ENCODE measurements at regions not wholly inside any gene's neighbourhood (a gene's known extent, or its start where the extent isn't known, plus 50 kb on each side); places are given as distances from the start of the nearest gene placed in this dataset.

DNA sequence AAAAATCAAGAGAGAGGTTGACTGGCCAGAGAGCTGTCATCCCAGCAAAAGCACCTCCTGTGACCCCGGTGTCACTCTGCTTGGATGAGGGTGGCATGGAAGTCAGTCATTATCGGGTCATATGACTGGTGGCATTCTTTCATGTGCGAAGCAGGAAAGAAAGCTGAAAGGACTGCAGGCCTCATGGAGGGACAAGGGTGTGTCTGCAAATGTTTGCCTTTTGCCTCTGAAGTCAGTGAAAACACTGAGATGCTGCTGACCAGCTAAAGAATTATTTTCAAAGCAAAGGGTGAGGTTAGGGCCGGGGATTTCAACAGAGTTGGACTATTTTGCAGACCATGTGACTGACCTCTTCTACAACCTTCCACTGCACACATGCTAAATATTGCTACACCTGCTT is 298.3 kb downstream of the CSNK1G3 start:
- Mint-ChIP-seq H3K27me3 (no peaks in the 10 kb centered on the region), H3K4me1 (peaks cover 26% of the 10 kb centered on the region), H3K4me3 (no peak overlapping the region), H3K9me3 (ENCODE audit: insufficient read depth) (no peaks in the 10 kb centered on the region), H3K27ac (no peak overlapping the region)
- intact Hi-C loops (cut with micrococcal nuclease) = no loop called here
- no peaks in the 10 kb centered on the region for H4K20me1 ChIP-seq (ENCODE audit: control insufficient read depth, insufficient read depth, low read length, poor library complexity, severe bottlenecking)
- H3K4me3 ChIP-seq (ENCODE audit: control extremely low read depth in 1 of 5, extremely low read depth in 1 of 5, insufficient read depth in 1 of 5, low read depth in 2 of 5, low read length in 4 of 5) = no peak overlapping the region
- H3K4me1 ChIP-seq (ENCODE audit: control insufficient read depth in 2 of 2, insufficient read depth in 2 of 2, low read length in 2 of 2) = peaks cover 14 to 19% of the 10 kb centered on the region in 2 donors
- peaks cover 0 to 4% (median 0%) of the 10 kb centered on the region in 4 experiments for H3K27me3 ChIP-seq (replicated peaks in 1 of 4; ENCODE audit: control extremely low read depth in 1 of 4, control insufficient read depth in 3 of 4, insufficient read depth in 4 of 4, low read length in 3 of 4)
- no peaks in the 10 kb centered on the region for H3K79me2 ChIP-seq (ENCODE audit: control insufficient read depth, insufficient read depth, low read length)
- H3K27ac ChIP-seq (ENCODE audit: low read length in 2 of 2) = no peak overlapping the region
- H3K36me3 ChIP-seq (replicated peaks in 1 of 2; ENCODE audit: control extremely low read depth in 1 of 2, control insufficient read depth in 1 of 2, extremely low read depth in 1 of 2, insufficient read depth in 2 of 2, low read length in 1 of 2) = no peaks in the 10 kb centered on the region
- no peak overlapping the region for H3K9ac ChIP-seq (ENCODE audit: low read length)
- ChIA-PET POLR2A (no interaction called here), CTCF (no interaction called here)
- DNase-seq = no peak
- no peak for TF ChIP-seq EZH2 (IDR thresholded peaks at IDR 0.05; ENCODE audit: borderline replicate concordance, insufficient read depth, low read depth, low read length, poor library complexity, severe bottlenecking)
- TF ChIP-seq, protein P1, sequence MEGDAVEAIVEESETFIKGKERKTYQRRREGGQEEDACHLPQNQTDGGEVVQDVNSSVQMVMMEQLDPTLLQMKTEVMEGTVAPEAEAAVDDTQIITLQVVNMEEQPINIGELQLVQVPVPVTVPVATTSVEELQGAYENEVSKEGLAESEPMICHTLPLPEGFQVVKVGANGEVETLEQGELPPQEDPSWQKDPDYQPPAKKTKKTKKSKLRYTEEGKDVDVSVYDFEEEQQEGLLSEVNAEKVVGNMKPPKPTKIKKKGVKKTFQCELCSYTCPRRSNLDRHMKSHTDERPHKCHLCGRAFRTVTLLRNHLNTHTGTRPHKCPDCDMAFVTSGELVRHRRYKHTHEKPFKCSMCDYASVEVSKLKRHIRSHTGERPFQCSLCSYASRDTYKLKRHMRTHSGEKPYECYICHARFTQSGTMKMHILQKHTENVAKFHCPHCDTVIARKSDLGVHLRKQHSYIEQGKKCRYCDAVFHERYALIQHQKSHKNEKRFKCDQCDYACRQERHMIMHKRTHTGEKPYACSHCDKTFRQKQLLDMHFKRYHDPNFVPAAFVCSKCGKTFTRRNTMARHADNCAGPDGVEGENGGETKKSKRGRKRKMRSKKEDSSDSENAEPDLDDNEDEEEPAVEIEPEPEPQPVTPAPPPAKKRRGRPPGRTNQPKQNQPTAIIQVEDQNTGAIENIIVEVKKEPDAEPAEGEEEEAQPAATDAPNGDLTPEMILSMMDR (IDR thresholded peaks at IDR 0.05) = no peak
- no peak for ATAC-seq (ENCODE audit: low read depth)
- 83% methylated on average over 4 of the region's 4 CpGs for WGBS (ENCODE audit: insufficient coverage)
- no peak overlapping the region for H3K4me2 ChIP-seq (replicated peaks; ENCODE audit: low read depth, low read length, poor library complexity, severe bottlenecking)
- no peaks in the 10 kb centered on the region for H3K9me3 ChIP-seq (ENCODE audit: control extremely low read depth in 1 of 3, control insufficient read depth in 2 of 3, insufficient read depth in 1 of 3, low read length in 2 of 3)
- H2AFZ ChIP-seq (ENCODE audit: insufficient read depth, low read depth, low read length, poor library complexity, severe bottlenecking) = no peak overlapping the region

DNA sequence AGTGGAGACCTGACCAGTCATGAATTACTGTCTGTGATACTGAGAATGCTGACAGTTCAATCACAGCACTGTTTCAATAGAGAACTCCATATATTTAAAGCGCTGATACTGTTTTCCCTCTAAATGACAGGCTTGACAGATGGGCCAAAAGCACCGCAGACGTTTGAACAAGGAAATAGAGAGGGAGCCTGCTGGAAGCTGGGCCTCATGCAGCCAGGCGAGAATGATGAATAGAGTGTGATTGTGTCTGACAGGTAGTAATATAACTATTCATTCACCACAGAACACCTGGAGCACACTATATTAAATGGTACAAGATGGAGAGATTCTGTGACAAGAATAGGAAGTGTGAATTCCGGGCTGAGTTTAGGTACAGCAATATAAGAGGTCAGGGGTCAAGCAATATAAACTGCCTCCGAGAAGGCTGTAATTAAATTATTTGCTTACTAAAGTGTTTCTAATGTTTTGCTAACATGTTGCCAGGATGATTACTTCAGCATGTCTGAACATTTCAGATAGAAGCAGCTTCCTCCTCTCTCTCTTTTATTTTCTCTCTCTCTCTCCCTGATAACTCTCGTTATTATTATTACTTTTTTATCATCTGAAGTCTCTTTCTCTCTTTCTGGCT is 297.7 kb downstream of the CSNK1G3 start:
- Histone ChIP-seq H3K27me3 (replicated peaks in 1 of 4; ENCODE audit: control extremely low read depth in 1 of 4, control insufficient read depth in 3 of 4, insufficient read depth in 4 of 4, low read length in 3 of 4) (no peaks in the 10 kb centered on the region), H3K9me3 (ENCODE audit: control extremely low read depth in 1 of 3, control insufficient read depth in 2 of 3, insufficient read depth in 1 of 3, low read length in 2 of 3) (no peaks in the 10 kb centered on the region), H3K79me2 (ENCODE audit: control insufficient read depth, insufficient read depth, low read length) (no peaks in the 10 kb centered on the region), H4K20me1 (ENCODE audit: control insufficient read depth, insufficient read depth, low read length, poor library complexity, severe bottlenecking) (no peaks in the 10 kb centered on the region), H3K4me1 (ENCODE audit: control insufficient read depth in 2 of 2, insufficient read depth in 2 of 2, low read length in 2 of 2) (peaks cover 14 to 15% of the 10 kb centered on the region in 2 donors), H3K4me2 (replicated peaks; ENCODE audit: low read depth, low read length, poor library complexity, severe bottlenecking) (no peak overlapping the region), H3K27ac (ENCODE audit: low read length in 2 of 2) (no peak overlapping the region), H3K9ac (ENCODE audit: low read length) (no peak overlapping the region), H2AFZ (ENCODE audit: insufficient read depth, low read depth, low read length, poor library complexity, severe bottlenecking) (peak overlapping the region; percentile 34), H3K4me3 (ENCODE audit: control extremely low read depth in 1 of 5, extremely low read depth in 1 of 5, insufficient read depth in 1 of 5, low read depth in 2 of 5, low read length in 4 of 5) (no peak overlapping the region), H3K36me3 (replicated peaks in 1 of 2; ENCODE audit: control extremely low read depth in 1 of 2, control insufficient read depth in 1 of 2, extremely low read depth in 1 of 2, insufficient read depth in 2 of 2, low read length in 1 of 2) (no peaks in the 10 kb centered on the region)
- no peak for TF ChIP-seq EZH2 (IDR thresholded peaks at IDR 0.05; ENCODE audit: borderline replicate concordance, insufficient read depth, low read depth, low read length, poor library complexity, severe bottlenecking)
- TF ChIP-seq, protein P1 (IDR thresholded peaks at IDR 0.05) = no peak
- peaks cover 22% of the 10 kb centered on the region for H3K4me1 Mint-ChIP-seq
- ATAC-seq (ENCODE audit: low read depth) (no peak), DNase-seq (no peak)
- intact Hi-C loops (cut with micrococcal nuclease) = no loop called here
- WGBS (ENCODE audit: insufficient coverage) = no CpG with 5 or more reads among the region's 7 CpGs
- no peaks in the 10 kb centered on the region for H3K27me3 Mint-ChIP-seq
- no peak overlapping the region for H3K4me3 Mint-ChIP-seq
- no peaks in the 10 kb centered on the region for H3K9me3 Mint-ChIP-seq (ENCODE audit: insufficient read depth)
- no peak overlapping the region for H3K27ac Mint-ChIP-seq
- ChIA-PET CTCF (no interaction called here), POLR2A (no interaction called here)
